Activated T-cell treated with anti-CD3 and anti-CD28 coated beads for 1 hour (primary cell): ENCODE measurements at regions not wholly inside any gene's neighbourhood (a gene's known extent, or its start where the extent isn't known, plus 50 kb on each side); places are given as distances from the start of the nearest gene placed in this dataset.
"Not testable (repeated sequence)": the region's sequence is repeated elsewhere in the genome, so short reads cannot be mapped to it uniquely, and the experiment has no call there.

Source experiments
- DNase-seq: peaks from one replicate; pipeline ENCODE4 v3.0.0-alpha.2; 2020; ENCODE audit warnings: low read depth

DNA sequence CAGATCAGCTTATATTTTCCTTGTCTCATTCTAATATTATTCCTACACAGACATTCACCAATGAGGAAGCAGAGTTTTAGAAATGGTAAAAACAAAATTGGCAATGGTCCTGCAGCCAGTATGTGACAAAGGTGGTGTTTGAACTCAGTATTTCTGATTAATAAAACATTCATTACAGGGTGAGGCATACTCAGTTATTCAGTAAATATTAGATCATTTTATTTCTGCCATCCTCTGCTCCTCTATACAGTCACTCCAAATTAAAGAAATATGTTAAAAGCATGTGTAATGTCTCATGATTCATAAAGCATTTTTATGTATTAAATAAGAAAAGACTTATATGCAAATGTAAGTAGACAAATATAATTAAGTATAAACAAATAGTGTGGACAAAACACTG is 684.6 kb upstream of the ACO1 start:
- no peak for DNase-seq

DNA sequence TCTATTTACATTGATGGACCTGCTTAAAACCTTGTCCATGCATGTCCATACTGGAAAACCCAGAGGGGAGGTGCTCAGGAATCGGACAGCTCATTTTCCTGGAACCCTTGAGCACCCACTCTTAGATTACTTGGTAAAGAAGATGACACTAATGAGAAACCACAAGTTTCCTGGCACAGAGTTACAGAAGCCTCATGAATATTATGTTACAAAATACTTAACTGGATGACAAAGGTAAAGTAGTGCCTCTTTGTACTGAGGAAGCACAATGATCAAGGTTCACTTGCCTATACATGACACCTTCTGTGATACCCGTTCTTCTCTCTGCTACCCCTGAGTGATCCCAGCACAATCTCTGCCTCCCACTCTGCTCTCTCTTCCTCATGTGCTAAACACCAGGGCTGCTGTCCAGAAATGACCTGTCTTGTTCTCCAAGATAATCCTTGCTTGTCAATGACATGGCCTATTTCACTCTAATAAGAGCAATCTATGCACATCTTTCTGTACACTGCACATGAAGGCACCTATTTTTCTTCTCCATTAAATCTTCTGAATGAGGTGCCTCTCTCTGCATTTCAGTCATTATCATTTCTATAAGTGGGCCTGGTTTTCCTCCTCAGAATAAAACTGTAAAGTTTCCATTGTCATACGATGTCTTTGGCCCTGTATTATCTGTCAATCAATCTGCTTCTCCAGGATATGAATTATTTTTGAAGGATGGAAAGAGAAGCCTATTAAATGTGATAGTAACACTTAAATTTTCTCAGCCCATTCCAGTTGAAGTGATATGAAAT is 684.0 kb upstream of the ACO1 start:
- DNase-seq: no peak

DNA sequence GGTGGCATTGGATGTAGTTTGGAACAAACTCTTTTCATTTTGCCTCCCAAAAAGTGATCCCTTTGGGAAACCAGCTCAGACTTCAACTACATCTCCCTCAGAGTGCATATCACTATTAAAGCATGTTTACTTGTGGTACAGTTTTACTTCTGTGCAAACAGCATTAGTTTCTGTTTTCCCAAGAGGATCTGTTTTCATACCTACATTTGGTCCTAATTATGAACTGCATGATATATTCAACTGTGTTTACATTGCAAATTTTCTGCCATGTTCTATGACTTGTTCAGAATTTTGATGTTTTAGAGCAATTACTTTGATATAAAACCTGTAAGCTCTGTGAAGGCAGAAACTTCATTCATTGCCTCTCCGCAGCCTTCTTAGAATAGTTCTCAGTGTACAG is 681.5 kb upstream of the ACO1 start:
- DNase-seq: no peak

DNA sequence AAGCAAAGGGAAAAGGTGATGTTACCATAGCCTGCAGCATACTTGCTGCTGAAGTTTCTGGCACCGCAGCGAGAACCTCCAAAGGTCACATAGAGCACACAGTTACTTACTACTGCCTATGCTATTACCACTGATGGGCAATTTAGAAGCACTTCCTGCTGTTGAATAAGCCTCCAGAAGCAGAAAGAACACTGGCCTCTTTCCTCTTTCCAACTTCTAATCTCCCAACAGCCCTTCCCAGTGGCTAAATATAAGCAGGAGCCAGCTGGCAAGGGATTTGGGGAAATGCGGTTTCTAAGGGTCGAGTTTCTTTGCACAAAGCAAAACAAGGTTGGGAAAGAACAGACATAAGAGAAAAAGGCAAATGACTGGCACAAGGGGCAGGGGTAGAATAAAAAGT is 669.2 kb upstream of the ACO1 start:
- no peak for DNase-seq

DNA sequence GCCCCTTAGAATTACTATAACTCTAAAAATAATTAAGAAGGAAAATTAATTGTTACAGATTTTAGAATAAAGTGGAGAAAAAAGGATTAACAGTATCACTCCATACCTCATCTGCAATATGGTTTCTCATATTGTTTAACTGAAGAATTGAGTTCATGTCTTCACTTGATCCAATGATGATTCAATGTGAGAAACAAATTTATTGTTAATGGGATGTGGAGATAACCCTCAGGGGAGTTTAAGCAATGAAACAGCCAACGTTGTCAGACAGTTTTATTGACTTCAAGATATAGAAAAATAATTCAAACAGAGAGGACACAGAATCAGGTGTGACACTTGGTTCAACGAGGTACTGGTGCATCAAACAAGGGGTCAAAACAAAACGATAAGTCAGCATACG is 665.2 kb upstream of the ACO1 start:
- DNase-seq: no peak

DNA sequence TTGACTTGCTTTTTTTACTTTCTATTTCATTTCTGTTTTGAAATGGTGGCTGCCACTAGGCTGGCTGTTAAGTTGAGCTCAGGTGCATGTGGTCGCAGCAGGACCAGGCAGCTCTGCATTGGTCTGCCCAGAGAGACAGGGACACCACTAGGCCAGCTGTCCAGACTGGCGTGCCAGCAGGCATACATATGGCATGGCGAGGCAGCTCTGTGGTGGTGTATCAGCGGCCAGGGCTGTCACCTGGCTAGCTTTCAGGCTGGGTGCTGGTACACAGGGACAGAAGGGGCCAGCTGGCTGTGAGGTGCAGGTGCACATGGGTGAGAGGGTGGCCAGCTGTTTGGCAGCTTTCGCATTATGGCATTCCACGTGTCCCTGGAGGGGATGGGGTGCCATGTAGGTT is 654.0 kb upstream of the ACO1 start:
- DNase-seq: no peak

DNA sequence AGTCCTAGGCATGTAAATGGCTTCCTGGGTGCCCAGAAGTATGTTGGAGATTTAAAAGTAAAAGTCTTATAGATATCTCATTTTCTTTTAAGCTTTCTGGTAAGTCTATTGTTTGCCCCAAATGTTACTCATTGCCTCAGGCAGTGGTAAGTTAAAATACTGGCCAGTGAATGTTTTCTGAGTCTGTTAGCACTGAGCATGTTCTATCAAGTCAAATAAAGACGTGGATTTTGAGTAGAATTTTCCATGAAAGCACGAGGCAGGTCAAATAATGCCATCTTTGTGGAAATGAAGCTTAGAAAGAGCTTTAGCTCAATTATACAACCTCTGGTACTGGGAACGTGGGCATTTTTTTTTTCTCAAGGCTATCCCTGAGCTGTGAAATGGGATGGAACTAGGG is 651.3 kb upstream of the ACO1 start:
- DNase-seq: no peak

DNA sequence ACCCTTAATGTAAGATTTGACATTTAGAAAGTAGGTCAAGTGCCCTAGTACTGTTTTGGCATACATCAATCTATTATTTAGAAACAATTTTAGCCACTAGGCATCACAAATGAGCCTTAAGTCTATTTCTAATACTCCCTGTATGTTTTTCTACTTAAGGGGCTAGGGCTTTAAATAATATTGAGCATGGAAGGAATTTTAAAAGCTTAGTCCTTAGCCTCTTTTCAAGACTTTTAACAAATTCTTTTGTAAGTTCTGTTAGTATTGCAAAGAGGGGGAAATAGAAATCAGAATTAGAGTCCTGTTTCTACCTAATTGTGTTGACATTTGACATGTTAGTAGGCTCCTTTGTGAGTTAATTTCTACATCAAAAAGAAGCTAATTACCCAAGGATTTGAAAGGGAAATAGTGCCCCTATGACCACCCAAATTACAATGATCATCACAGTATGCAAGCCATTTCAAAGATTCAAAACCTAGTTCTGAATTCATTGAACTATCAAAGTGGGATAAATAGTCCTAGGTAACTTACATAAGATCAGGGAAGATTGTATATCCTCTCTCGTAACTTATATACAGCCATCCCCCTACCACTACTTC is 647.8 kb upstream of the ACO1 start:
- no peak for DNase-seq

DNA sequence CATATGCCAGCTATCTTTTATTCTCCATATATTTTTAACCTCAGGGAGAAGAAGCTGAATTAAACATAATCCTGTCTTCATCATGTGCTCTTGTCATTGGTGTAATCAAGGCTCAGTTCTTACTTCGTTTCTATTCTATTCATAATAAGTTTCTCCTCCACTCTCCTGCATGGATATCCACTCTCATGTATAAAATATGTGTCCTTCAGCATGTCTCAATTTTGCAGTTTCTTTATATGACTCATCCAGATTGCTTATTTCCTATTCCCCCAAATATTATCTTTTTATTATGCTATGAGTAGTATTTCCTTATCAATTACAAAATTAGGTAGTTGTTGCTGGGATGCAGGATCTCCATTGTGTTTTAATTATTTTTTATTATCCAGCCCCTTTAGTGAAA is 643.7 kb upstream of the ACO1 start:
- DNase-seq: no peak

DNA sequence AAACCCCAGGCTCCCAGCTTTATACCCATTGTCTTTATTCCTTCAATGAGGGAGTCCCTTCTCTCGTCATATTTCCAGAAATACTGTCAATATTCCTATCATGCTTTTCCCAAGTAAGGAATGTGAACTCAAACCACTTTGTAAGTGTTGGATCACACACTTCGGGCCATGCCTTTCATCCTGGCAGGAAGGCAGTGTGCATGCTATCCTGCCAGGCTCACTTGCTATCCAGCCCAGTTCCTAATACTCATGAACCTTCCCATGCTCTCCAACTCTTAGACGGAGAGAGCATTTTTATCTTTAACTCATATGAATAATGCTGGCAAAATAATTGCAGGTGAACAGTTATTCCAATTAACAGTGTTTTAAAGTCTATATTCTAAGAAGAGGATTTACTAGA is 639.9 kb upstream of the ACO1 start:
- no peak for DNase-seq

DNA sequence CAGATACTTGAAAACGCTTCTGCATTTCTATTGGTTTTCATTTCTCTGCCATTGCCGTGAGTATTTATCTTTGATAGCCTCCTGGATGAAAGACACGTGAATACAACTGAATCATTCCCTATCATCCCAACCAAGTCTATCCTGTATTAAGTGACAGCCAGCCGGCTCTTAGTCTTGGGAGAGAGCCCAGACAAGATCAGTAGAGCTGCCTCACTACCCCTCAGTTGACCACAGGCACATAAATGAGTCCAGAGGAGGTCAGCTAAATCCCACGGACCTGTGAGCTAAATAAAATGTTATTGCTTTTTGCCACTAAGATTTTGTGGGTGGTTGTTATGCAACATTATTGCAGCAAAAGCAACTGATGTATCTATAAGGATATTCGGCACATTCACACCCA is 639.0 kb upstream of the ACO1 start:
- DNase-seq: no peak

DNA sequence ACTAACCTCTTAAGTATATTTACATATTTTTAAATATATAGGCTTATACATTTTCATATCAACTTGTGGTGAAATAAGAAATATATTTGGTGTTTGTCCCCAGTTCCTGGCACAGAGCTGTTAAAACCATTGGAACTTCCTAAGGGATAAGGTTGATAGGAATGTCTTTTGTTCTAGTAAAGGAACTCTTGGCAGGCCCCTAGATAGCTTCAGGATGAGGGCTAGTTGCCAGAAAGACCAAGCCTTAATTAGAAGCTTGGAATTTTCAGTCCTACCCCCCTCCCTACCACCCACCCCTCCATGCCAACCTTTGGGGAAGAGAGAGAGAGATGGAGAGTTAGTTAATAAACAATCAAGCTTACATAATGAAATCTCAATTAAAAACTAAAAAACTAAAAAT is 638.6 kb upstream of the ACO1 start:
- DNase-seq: no peak

DNA sequence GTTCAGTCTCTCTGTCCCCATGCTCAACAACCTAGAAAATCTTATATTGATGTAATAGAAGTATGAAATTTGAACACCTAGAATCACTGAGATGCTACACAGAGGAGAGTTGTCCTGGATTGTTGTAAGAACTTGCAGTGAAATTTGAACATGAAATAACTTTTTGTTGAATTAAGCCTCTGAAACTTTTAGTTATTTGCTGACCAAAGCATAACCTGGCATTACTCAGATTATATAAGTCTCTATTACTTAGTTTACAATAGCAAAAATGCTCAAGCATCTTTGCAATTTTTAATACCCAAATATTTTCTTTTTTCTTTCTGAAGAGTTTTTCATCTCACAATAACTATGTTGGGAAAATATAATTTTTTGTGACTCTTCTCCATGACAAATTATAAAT is 630.7 kb upstream of the ACO1 start:
- DNase-seq: no peak

DNA sequence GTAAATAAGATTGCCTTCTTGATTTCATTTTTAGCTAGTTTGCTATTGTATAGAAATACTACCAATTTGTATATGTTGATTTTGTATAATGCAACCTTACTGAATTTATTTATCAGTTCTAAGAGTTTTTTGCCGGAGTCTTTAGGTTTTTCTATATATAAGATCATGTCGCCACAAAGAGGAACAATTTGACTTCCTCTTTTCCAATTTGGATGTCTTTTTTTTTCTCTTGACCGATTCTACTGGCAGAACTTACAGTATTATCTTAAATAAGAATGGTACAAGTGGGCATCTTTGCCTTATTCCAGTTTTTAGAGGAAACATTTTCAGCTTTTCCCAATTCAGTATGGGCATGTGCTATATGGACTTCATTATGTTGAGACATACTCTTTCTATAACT is 624.7 kb upstream of the ACO1 start:
- no peak for DNase-seq

DNA sequence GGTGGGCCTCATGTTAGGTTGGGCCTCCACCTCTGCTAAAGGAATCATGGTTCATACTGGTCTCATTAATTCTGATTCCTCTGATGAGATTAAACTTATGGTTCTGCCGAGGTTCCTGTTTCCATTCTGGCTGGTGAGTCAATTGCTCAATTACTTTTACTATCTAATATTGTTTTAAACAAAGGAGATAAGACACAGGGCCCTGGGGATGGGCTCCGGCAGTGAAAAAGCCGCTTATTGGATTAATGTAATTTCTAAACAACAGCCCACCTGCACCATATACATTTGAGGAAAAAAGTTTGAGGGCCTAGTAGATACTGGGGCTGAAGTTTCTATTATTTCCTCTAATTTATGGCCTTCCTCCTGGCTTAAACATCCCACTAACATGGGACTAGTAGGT is 610.4 kb upstream of the ACO1 start:
- DNase-seq: not testable (repeated sequence)

DNA sequence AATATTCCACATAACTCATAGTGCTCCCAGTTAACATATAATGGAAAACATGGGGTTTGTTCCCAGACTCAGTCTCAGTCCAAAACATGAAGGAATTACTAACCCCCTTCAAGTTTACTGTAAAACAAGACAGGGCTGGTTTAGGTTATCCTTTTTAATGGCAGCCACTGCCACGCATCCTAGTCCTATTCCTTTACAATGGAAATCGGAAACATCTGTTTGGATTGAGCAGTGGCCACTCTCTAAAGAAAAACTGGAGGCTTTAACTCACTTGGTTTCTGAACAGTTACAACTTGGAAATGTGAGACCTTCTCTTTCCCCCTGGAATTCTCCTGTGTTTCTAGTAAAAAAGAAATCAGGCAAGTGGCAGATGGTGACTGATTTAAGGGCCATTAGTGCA is 609.9 kb upstream of the ACO1 start:
- DNase-seq: no peak

DNA sequence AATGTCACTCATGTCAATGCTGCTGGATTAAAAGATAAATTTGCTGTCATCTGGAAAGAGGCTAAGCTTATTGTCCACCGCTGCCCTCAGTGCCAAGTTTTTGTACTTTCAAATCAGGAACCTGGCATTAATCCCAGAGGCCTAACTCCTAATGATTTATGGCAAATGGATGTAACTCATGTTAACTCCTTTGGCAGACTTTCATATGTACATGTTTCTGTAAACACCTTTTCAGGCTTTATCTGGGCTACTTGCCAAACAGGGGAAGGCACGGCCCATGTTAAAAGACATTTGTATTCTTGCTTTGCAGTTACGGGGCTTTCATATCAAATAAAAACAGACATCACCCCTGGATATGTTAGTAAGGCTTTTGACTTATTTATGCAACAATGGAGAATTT is 608.0 kb upstream of the ACO1 start:
- DNase-seq: no peak

DNA sequence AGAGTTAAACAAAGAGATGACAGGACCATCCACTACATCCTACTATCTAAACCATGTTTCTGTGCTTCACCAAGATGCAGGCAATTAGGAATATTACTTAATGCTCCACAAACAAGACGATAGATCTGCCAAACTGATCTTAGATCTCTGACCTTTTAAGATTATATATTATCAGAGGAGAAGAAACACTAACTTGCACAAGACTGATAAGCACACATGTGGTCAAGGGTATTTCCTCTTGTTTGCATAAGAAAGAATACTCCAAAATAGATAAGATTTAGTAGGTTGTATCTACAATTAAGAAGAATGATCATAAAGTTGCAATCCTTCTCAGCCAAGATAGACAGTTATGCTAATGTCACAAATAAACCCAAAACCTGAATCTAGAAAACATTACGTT is 601.0 kb upstream of the ACO1 start:
- no peak for DNase-seq

DNA sequence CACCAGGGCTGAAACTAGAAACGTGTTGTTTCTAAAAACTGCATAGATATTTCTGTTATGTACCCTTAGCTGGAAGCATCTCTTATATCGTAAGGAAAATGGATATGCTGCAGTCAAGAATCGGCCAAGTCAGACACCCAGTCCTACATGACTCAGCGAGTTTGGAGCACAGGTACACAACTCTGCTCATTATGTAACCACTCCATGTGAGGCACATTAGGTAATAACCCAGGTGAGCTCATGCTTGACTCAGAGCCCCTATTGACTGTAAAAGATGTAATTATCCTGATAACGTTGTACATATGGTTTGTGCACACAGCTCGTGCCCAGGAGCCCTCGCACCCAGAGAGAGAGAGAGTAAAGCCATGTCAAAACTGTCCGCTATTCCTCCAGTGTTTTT is 593.7 kb upstream of the ACO1 start:
- DNase-seq: no peak

DNA sequence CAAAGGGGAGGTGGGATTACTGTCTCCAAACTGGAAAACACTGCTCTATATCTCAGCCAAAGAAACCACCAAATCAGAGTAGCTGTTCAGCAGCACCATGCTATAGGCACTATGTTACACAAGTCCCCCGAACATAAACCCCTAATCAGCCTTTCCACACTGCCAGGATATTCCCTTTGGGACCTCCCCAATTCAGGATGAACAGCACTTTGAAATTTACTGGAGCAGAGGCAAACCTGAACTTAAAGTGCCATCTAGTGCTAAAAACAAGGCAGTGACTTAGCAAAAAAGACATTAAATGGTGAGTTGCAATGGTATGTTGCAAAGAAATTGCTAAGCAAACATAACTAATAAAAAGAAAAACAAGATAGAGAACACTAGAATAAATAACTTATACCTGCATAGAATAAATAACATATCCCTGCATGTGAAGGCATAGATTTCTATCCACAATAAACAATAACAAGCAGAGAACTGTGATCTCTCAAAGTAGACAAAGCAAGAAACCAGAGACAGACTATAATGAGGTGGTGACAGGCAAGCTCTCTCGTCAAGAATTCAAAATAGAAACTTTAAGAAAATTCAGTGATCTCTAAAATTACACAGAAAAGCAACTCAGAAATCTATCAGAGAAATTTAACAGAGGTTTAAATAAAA is 584.4 kb upstream of the ACO1 start:
- DNase-seq: no peak

DNA sequence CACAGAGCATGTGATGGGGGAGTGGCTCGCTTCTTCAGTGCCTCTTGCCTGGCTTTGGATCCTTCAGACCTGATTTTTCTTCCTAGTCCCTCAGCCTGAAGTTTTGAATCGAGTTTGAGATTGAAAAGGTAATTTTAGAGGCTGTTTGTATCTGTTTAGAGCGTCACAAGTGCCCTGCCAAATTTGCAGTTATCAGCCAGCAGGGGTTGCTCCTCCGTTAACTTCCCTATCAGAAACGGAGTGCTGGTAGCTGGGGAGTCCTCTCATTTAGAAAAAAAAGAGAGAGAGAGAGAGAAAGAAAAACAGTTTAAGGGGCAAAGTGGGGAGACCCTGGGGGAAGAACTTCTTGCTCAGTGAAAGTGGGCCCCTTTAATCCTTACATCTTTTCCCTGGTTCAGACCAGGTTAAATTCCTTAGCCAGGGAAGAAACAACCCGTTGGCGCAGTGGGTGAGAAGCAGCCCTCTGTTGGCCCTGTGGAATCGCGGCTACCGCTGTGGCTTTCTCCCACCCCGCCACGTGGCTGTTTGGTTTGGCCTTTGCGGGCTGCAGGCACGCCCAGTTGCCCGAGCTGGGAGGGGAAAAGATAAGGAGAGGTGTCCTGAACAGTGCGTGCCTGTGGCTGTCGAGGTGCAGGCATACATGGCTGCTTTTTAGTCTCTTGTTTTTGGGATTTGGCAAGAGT is 576.7 kb upstream of the ACO1 start:
- no peak for DNase-seq

DNA sequence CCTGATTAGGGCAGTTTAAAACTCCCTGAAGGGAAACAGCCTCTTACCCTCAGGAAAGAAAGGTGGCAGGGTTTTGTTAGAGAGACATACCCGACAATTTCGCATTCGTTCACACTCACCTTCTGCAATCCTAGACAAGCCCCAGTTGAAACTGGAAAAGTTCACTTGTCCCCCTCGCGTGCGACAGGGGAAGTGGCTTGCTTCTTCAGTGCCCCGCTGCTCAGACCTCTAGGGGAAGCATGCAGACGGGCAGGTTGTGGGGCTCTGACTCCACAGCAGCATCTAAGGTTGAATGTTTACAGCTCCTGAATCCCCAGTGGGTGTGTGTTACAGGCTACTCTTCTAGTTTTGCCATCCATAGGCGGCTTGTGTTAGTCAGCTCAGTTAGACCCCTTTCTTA is 575.7 kb upstream of the ACO1 start:
- DNase-seq: no peak

DNA sequence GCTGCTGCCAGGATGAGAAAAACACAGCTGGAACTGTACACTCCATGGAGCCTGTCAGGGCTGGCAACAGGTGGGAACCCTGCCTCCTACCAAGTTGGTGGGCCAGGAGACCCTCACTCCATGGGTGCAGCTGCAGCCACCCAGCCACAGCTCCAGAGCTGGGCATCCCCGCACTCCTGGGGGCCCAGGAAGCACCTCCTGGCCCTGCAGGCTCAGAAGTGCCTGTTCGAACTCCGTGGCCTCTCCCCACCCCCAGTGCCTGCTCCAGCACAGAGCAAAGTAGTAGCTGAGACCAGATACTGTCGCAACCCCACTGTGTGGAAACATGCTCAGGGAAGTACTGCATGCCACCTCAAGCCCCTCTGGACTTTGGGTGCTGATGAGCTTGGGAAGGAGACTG is 564.0 kb upstream of the ACO1 start:
- no peak for DNase-seq
